ENCODE measurements at regions not wholly inside any gene's neighbourhood (a gene's known extent, or its start where the extent isn't known, plus 50 kb on each side); places are given as distances from the start of the nearest gene placed in this dataset.

DNA sequence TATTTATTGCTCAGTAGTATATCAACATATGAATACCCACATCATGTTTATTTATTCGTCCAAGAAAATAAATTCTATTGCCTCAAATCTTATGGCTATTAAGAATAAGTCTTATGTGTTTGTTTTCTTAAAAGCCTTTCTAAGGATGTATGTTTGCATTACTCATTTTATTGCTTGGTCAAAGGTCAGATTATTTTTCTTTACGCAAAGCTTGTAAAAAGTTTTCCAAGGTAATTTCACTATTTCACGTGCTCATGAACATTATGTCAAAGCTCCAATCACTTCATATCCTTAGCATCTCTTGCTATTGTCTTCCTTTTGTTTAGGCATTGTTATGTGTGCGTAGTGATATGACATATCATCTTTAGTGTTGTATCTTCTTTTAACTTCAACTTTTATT lies 258.5 kb upstream of the FSTL5 start:
- Histone ChIP-seq H3K27ac (no peak overlapping the region), H3K4me3 (no peak overlapping the region)
- no peak for TF ChIP-seq CTCF (IDR thresholded peaks at IDR 0.05)
- no peak for DNase-seq (ENCODE audit: low spot score)

DNA sequence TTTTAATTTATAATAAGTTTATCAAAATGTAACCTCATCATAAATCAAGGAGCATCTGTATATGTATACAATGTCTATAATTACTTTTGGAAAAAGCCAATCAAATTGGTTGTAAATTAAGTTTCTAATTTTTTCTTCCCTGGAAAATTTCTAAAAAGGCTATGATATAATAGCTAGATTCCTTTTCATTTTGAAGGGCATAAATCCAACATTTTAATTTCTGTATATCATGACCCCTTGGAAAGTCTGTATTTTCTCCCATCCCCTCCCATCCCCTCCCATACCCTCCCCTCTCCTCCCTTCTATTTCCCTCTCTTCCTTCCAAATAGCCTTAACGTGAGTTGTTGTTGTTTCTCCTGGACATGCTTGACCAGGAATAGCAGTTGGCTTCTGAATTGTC lies 247.1 kb upstream of the FSTL5 start:
- no peak for TF ChIP-seq CTCF (IDR thresholded peaks at IDR 0.05)
- Histone ChIP-seq H3K4me3 (no peak overlapping the region), H3K27ac (no peak overlapping the region)
- DNase-seq (ENCODE audit: low spot score), result no peak

DNA sequence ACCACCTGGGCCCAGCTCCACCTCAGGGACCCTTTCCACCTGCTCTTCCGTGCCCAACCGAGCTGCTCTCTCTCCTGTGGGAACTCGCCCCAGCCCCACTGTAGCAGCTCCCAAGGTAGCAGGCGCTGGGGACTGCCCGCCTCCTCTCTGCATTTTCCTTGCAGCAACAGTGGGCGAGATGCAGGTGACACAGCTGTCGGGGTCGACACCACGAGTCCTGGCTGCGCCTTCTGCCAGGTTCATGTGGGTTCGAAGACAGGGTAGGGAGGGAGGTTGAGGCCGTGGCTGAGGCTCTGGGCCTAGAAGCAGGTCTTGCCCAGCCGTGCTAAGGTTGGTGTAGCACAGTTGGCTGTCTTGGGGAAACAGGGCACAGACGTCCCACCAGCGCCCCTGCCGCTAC lies 245.2 kb upstream of the FSTL5 start:
- no peak for TF ChIP-seq CTCF (IDR thresholded peaks at IDR 0.05)
- DNase-seq (ENCODE audit: low spot score), result no peak
- H3K27ac ChIP-seq, result no peak overlapping the region
- H3K4me3 ChIP-seq, result no peak overlapping the region

GRCh38 chr4:162408309-162408708 lies 244.5 kb upstream of the FSTL5 start:
- no peak for TF ChIP-seq CTCF (IDR thresholded peaks at IDR 0.05)
- Histone ChIP-seq H3K4me3 (no peak overlapping the region), H3K27ac (no peak overlapping the region)
- no peak for DNase-seq (ENCODE audit: low spot score)

- no peak overlapping the region for H3K27ac ChIP-seq
- no peak for DNase-seq (ENCODE audit: low spot score)
- no peak overlapping the region for H3K4me3 ChIP-seq
- no peak for TF ChIP-seq CTCF (IDR thresholded peaks at IDR 0.05)
Observed at GRCh38 chr4:162406637-162407365, 243.0 kb upstream of the FSTL5 start.

DNA sequence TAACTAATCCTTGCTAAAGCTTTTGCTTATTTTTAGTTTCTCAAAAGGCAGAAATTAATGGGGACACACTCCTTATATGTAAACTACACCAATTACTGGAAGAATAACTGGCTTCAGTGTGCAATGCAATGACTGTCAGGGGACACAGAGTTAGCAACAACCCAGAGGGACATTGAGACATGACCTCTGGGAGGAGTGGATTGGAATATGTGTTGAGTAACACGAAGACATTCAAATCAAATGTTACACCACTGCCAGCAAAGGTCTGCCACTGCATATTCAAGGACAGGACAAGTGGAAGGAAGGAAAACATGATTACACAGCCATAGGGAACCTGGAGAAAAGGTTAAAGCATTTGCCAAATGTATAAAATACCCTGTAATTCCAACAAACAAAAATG lies 240.1 kb upstream of the FSTL5 start:
- H3K27ac ChIP-seq, result no peak overlapping the region
- no peak overlapping the region for H3K4me3 ChIP-seq
- TF ChIP-seq CTCF (IDR thresholded peaks at IDR 0.05), result no peak
- no peak for DNase-seq (ENCODE audit: low spot score)

- no peak for TF ChIP-seq CTCF (IDR thresholded peaks at IDR 0.05)
- DNase-seq (ENCODE audit: low spot score), result no peak
Observed at GRCh38 chr4:162403419-162403818, 239.6 kb upstream of the FSTL5 start.

More at GRCh38 chr4:162403419-162403818, 239.6 kb upstream of the FSTL5 start:
- H3K4me3 ChIP-seq, result no peak overlapping the region
- H3K27ac ChIP-seq, result no peak overlapping the region

All from coronary artery (tissue), 2 donors.